ENCODE measurements at regions not wholly inside any gene's neighbourhood (a gene's known extent, or its start where the extent isn't known, plus 50 kb on each side); places are given as distances from the start of the nearest gene placed in this dataset.

DNA sequence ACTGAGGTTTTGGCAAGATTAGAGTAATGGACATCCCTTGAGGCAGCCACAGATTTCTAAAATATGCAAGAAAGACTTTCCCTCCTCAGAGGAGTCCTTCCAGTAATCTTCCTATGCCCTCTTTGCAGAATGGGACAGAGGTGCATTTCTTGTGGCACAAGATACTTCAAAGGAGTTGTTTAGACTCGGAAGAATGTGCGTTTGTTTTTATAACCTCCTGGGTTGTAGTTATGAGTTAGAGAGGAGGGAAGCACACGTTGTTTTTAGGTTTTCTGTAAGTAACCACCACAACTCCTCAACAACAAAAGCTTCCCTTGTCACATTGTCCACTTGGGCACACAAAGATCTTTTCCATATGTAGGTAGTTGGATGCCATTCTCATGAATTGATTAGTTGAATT, 78.1 kb upstream of the GLI3 start:
- TF ChIP-seq, protein P1, sequence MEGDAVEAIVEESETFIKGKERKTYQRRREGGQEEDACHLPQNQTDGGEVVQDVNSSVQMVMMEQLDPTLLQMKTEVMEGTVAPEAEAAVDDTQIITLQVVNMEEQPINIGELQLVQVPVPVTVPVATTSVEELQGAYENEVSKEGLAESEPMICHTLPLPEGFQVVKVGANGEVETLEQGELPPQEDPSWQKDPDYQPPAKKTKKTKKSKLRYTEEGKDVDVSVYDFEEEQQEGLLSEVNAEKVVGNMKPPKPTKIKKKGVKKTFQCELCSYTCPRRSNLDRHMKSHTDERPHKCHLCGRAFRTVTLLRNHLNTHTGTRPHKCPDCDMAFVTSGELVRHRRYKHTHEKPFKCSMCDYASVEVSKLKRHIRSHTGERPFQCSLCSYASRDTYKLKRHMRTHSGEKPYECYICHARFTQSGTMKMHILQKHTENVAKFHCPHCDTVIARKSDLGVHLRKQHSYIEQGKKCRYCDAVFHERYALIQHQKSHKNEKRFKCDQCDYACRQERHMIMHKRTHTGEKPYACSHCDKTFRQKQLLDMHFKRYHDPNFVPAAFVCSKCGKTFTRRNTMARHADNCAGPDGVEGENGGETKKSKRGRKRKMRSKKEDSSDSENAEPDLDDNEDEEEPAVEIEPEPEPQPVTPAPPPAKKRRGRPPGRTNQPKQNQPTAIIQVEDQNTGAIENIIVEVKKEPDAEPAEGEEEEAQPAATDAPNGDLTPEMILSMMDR (IDR thresholded peaks at IDR 0.05), result no peak
- TF ChIP-seq EP300 (IDR thresholded peaks at IDR 0.05; ENCODE audit: low read depth), result no peak
- no peak for TF ChIP-seq POLR2A (IDR thresholded peaks at IDR 0.05)

Data from transverse colon (tissue), 3 donors.